ENCODE measurements at regions not wholly inside any gene's neighbourhood (a gene's known extent, or its start where the extent isn't known, plus 50 kb on each side); places are given as distances from the start of the nearest gene placed in this dataset.

DNA sequence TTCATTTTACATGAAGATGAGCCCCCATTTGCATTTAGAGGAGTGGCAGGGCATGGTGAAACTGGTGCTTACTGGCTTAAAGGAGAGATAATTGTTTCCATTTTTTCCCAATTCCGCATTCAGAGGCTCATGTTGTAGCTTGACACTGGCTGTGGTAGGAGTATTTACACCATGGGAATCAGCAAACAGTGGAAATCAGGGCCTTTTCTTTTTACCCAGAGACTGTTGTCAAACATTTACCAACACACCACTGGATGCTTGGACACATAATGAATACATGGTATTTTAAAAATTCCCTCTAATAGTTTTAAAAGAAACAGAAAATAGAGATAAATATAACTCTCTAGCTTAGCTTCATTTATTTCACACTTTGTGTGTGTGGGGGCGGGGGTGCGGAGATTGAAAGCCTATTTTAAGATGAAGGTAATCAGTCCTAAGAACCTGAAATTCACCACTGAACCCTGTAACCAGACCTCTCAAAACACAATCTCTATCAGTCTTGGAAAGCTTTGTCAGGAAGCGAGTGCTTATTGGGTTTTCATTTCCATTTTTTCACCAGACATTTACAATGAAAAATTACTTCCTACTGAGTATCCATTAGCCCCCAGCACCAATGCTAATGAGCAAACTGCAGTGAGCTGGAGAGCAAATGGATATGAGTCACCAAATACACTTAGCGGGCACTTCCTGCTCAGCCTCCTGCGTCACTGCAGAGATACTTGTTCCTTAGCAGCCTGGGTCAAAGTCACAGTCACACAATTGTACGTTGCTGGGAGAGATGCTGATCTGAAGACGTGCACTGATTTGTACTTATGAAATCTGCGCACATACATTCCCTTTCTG, 532.0 kb downstream of the BCKDHB start:
- Histone ChIP-seq H3K9me3 (ENCODE audit: control insufficient read depth in 2 of 2, insufficient read depth in 1 of 2, low read depth in 1 of 2, low read length in 1 of 2) (no peaks in the 10 kb centered on the region), H3K4me1 (ENCODE audit: control insufficient read depth in 3 of 3, insufficient read depth in 2 of 3, low read depth in 1 of 3, low read length in 2 of 3) (peaks cover 0 to 4% (median 3%) of the 10 kb centered on the region in 3 donors), H3K36me3 (ENCODE audit: control insufficient read depth in 3 of 3, insufficient read depth in 2 of 3, low read depth in 1 of 3, low read length in 3 of 3) (no peaks in the 10 kb centered on the region), H3K27ac (ENCODE audit: low read depth in 1 of 3, low read length in 2 of 3) (peak overlapping the region in 2 of 3 donors; percentile 63 to 83), H3K27me3 (ENCODE audit: control insufficient read depth in 3 of 3, insufficient read depth in 3 of 3, low read length in 3 of 3) (no peaks in the 10 kb centered on the region), H3K4me3 (ENCODE audit: low read depth in 1 of 3, low read length in 3 of 3) (no peak overlapping the region)
- WGBS, 3 donors, result 21 to 32% (median 26%) methylated on average over 9 of the region's 9 CpGs
- DNase-seq (peak; percentile 91 to 93), FAIRE-seq (peak; percentile 71)

- FAIRE-seq, result no peak
These were observed 530.8 kb downstream of the BCKDHB start for GRCh38 chr6:80637312-80637711.

GRCh38 chr6:80636689-80637088, 530.2 kb downstream of the BCKDHB start:
- no peak for DNase-seq
- Histone ChIP-seq H3K27ac (ENCODE audit: low read depth in 1 of 3, low read length in 2 of 3) (no peak overlapping the region), H3K4me3 (ENCODE audit: low read depth in 1 of 3, low read length in 3 of 3) (no peak overlapping the region), H3K9me3 (ENCODE audit: control insufficient read depth in 2 of 2, insufficient read depth in 1 of 2, low read depth in 1 of 2, low read length in 1 of 2) (no peaks in the 10 kb centered on the region), H3K4me1 (ENCODE audit: control insufficient read depth in 3 of 3, insufficient read depth in 2 of 3, low read depth in 1 of 3, low read length in 2 of 3) (peaks cover 0 to 4% (median 3%) of the 10 kb centered on the region in 3 donors), H3K27me3 (ENCODE audit: control insufficient read depth in 3 of 3, insufficient read depth in 3 of 3, low read length in 3 of 3) (no peaks in the 10 kb centered on the region), H3K36me3 (ENCODE audit: control insufficient read depth in 3 of 3, insufficient read depth in 2 of 3, low read depth in 1 of 3, low read length in 3 of 3) (no peaks in the 10 kb centered on the region)
- WGBS, 3 donors, result 89 to 96% (median 95%) methylated on average over 1 of the region's 1 CpG
- FAIRE-seq, result no peak

More at GRCh38 chr6:80637312-80637711, 530.8 kb downstream of the BCKDHB start:
- Histone ChIP-seq H3K27me3 (ENCODE audit: control insufficient read depth in 3 of 3, insufficient read depth in 3 of 3, low read length in 3 of 3) (no peaks in the 10 kb centered on the region), H3K9me3 (ENCODE audit: control insufficient read depth in 2 of 2, insufficient read depth in 1 of 2, low read depth in 1 of 2, low read length in 1 of 2) (no peaks in the 10 kb centered on the region), H3K36me3 (ENCODE audit: control insufficient read depth in 3 of 3, insufficient read depth in 2 of 3, low read depth in 1 of 3, low read length in 3 of 3) (no peaks in the 10 kb centered on the region), H3K4me3 (ENCODE audit: low read depth in 1 of 3, low read length in 3 of 3) (no peak overlapping the region), H3K4me1 (ENCODE audit: control insufficient read depth in 3 of 3, insufficient read depth in 2 of 3, low read depth in 1 of 3, low read length in 2 of 3) (peaks cover 0 to 4% (median 3%) of the 10 kb centered on the region in 3 donors), H3K27ac (ENCODE audit: low read depth in 1 of 3, low read length in 2 of 3) (no peak overlapping the region)
- no peak for DNase-seq

DNA sequence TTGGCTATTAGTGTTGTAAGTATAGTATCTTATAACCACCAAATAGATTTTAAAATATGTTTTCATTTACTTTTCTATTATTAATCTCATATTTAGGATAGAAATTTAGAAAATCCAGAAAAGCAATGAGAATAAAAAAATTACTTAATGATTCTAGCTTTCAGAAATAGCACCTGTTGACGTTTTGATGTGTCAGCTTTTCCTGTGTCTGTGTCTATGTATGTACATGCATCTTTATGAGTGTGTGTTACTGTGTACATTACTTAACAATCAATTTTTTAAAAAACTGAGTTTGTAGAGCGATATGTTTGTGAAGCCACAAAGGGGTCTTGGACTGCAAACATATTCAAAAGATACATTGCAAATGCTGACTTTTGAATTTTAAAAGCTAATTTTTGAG, 526.9 kb downstream of the BCKDHB start:
- no peaks in the 10 kb centered on the region for H3K36me3 ChIP-seq (ENCODE audit: control insufficient read depth in 3 of 3, insufficient read depth in 2 of 3, low read depth in 1 of 3, low read length in 3 of 3)
- no peaks in the 10 kb centered on the region for H3K9me3 ChIP-seq (ENCODE audit: control insufficient read depth in 2 of 2, insufficient read depth in 1 of 2, low read depth in 1 of 2, low read length in 1 of 2)
- DNase-seq (no peak), FAIRE-seq (no peak)
- 38 to 59% (median 43%) methylated on average over 2 of the region's 2 CpGs for WGBS, 3 donors
- H3K4me3 ChIP-seq (ENCODE audit: low read depth in 1 of 3, low read length in 3 of 3), result no peak overlapping the region
- H3K27ac ChIP-seq (ENCODE audit: low read depth in 1 of 3, low read length in 2 of 3), result no peak overlapping the region
- H3K4me1 ChIP-seq (ENCODE audit: control insufficient read depth in 3 of 3, insufficient read depth in 2 of 3, low read depth in 1 of 3, low read length in 2 of 3), result no peaks in the 10 kb centered on the region
- no peaks in the 10 kb centered on the region for H3K27me3 ChIP-seq (ENCODE audit: control insufficient read depth in 3 of 3, insufficient read depth in 3 of 3, low read length in 3 of 3)

DNA sequence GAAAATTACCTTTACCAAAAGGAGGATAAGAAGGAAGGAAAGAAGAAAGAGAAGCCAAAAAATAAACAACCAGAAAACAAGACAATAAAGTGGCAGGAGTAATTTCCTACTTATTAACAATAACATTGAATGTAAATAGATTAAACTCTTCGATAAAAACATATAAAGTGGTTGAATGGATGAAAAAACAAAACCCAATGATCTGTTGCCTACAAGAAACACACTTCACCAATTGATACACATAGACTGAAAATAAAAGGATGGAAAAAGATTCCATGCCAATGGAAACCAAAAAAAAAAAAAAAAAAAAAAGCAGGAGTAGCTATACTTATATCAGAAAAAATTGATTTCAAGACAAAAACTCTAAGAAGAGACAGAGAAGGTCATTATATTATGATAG, 518.9 kb downstream of the BCKDHB start:
- Histone ChIP-seq H3K4me1 (ENCODE audit: control insufficient read depth in 3 of 3, insufficient read depth in 2 of 3, low read depth in 1 of 3, low read length in 2 of 3) (no peaks in the 10 kb centered on the region), H3K27me3 (ENCODE audit: control insufficient read depth in 3 of 3, insufficient read depth in 3 of 3, low read length in 3 of 3) (no peaks in the 10 kb centered on the region), H3K27ac (ENCODE audit: low read depth in 1 of 3, low read length in 2 of 3) (no peak overlapping the region), H3K36me3 (ENCODE audit: control insufficient read depth in 3 of 3, insufficient read depth in 2 of 3, low read depth in 1 of 3, low read length in 3 of 3) (no peaks in the 10 kb centered on the region), H3K4me3 (ENCODE audit: low read depth in 1 of 3, low read length in 3 of 3) (no peak overlapping the region), H3K9me3 (ENCODE audit: control insufficient read depth in 2 of 2, insufficient read depth in 1 of 2, low read depth in 1 of 2, low read length in 1 of 2) (peaks cover 0 to 7% of the 10 kb centered on the region in 2 donors)
- FAIRE-seq (no peak), DNase-seq (no peak)
- 68 to 86% (median 70%) methylated on average over 1 of the region's 1 CpG for WGBS, 3 donors

GRCh38 chr6:80623066-80623815, 516.8 kb downstream of the BCKDHB start:
- FAIRE-seq (no peak), DNase-seq (no peak)
- Histone ChIP-seq H3K4me1 (ENCODE audit: control insufficient read depth in 3 of 3, insufficient read depth in 2 of 3, low read depth in 1 of 3, low read length in 2 of 3) (no peaks in the 10 kb centered on the region), H3K27me3 (ENCODE audit: control insufficient read depth in 3 of 3, insufficient read depth in 3 of 3, low read length in 3 of 3) (no peaks in the 10 kb centered on the region), H3K4me3 (ENCODE audit: low read depth in 1 of 3, low read length in 3 of 3) (no peak overlapping the region), H3K9me3 (ENCODE audit: control insufficient read depth in 2 of 2, insufficient read depth in 1 of 2, low read depth in 1 of 2, low read length in 1 of 2) (peaks cover 0 to 7% of the 10 kb centered on the region in 2 donors), H3K27ac (ENCODE audit: low read depth in 1 of 3, low read length in 2 of 3) (no peak overlapping the region), H3K36me3 (ENCODE audit: control insufficient read depth in 3 of 3, insufficient read depth in 2 of 3, low read depth in 1 of 3, low read length in 3 of 3) (no peaks in the 10 kb centered on the region)

GRCh38 chr6:80622641-80623040, 516.2 kb downstream of the BCKDHB start:
- no peak overlapping the region for H3K4me3 ChIP-seq (ENCODE audit: low read depth in 1 of 3, low read length in 3 of 3)
- no peaks in the 10 kb centered on the region for H3K36me3 ChIP-seq (ENCODE audit: control insufficient read depth in 3 of 3, insufficient read depth in 2 of 3, low read depth in 1 of 3, low read length in 3 of 3)
- FAIRE-seq (no peak), DNase-seq (no peak)
- no peak overlapping the region for H3K27ac ChIP-seq (ENCODE audit: low read depth in 1 of 3, low read length in 2 of 3)
- H3K27me3 ChIP-seq (ENCODE audit: control insufficient read depth in 3 of 3, insufficient read depth in 3 of 3, low read length in 3 of 3), result no peaks in the 10 kb centered on the region
- H3K4me1 ChIP-seq (ENCODE audit: control insufficient read depth in 3 of 3, insufficient read depth in 2 of 3, low read depth in 1 of 3, low read length in 2 of 3), result no peaks in the 10 kb centered on the region
- H3K9me3 ChIP-seq (ENCODE audit: control insufficient read depth in 2 of 2, insufficient read depth in 1 of 2, low read depth in 1 of 2, low read length in 1 of 2), result peaks cover 0 to 7% of the 10 kb centered on the region in 2 donors
- 53 to 67% (median 61%) methylated on average over 1 of the region's 1 CpG for WGBS, 3 donors

- Histone ChIP-seq H3K4me1 (ENCODE audit: control insufficient read depth in 3 of 3, insufficient read depth in 2 of 3, low read depth in 1 of 3, low read length in 2 of 3) (no peaks in the 10 kb centered on the region), H3K36me3 (ENCODE audit: control insufficient read depth in 3 of 3, insufficient read depth in 2 of 3, low read depth in 1 of 3, low read length in 3 of 3) (no peaks in the 10 kb centered on the region), H3K4me3 (ENCODE audit: low read depth in 1 of 3, low read length in 3 of 3) (no peak overlapping the region), H3K27ac (ENCODE audit: low read depth in 1 of 3, low read length in 2 of 3) (no peak overlapping the region), H3K27me3 (ENCODE audit: control insufficient read depth in 3 of 3, insufficient read depth in 3 of 3, low read length in 3 of 3) (no peaks in the 10 kb centered on the region), H3K9me3 (ENCODE audit: control insufficient read depth in 2 of 2, insufficient read depth in 1 of 2, low read depth in 1 of 2, low read length in 1 of 2) (peaks cover 0 to 7% of the 10 kb centered on the region in 2 donors)
- DNase-seq (no peak), FAIRE-seq (no peak)
- 73 to 81% (median 78%) methylated on average over 4 of the region's 4 CpGs for WGBS, 3 donors
These were observed 512.5 kb downstream of the BCKDHB start for GRCh38 chr6:80618953-80619352.
